Dedifferentiated amniotic fluid mesenchymal stem cell (primary cell): ENCODE measurements at regions not wholly inside any gene's neighbourhood (a gene's known extent, or its start where the extent isn't known, plus 50 kb on each side); places are given as distances from the start of the nearest gene placed in this dataset.

Source experiments
- DNase-seq: peaks from one replicate; pipeline ENCODE4 v3.0.0-alpha.2; 2016; ENCODE audit errors: extremely low spot score

DNA sequence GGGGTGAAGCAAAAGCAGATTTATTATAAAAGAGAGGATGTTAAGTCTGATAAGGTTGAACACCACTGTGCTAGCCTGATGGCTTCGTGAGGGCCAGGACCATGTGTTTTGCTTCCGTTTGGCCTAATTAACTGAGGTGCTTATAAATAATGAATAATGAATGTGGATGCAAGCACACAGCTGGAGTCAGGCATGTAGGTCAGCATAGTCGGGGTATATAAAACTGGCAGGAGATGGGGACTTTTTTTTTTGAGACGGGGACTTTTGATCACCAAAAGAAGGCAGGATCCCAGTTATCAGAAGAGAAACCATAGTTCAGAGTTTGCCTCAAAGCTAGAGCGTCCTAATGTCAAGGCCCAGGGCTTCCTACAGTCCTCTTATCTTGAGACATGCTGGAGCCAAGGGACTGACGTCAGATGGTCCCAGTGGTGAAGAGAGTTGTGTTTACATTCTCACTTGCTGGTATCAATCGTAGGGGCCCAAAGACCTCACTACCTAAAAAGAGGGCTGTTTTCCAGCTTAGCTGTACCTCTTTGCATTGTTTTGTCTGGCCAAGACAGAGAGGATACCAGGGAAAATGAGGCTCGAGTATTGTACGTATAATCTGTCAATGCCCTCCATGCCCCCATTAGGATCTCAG, 50.4 kb downstream of the RTL9 start:
- no peak for DNase-seq

GRCh38 chrX:110409925-110410324, 51.3 kb downstream of the RTL9 start:
- no peak for DNase-seq

GRCh38 chrX:110410603-110411002, 52.0 kb downstream of the RTL9 start:
- no peak for DNase-seq

GRCh38 chrX:110412971-110413726, 54.5 kb downstream of the RTL9 start:
- DNase-seq: peak; percentile 47

GRCh38 chrX:110413727-110414124, 55.1 kb downstream of the RTL9 start:
- DNase-seq: no peak

DNA sequence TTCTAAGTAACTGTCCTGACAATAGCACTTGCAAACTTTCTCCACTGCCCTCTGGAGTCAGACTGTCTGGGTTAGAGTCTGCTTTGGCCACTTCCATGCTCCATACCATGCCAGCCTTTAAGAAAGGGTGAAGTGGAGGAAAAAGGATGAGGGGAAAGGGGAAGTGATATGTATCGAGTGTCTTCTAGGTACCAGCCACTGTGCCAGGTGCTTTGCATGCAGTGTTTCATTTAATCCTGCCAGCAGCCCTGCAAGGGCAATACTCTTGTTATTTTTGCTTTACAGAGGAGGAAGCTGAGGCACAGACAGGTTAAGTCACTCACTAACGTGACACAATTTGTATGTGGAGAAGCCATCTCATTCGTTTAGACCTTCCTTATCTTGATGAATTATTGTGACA, 55.6 kb downstream of the RTL9 start:
- DNase-seq: no peak

- peak; percentile 51 for DNase-seq
Measured at GRCh38 chrX:110414679-110415439, 56.2 kb downstream of the RTL9 start.

GRCh38 chrX:110415440-110416170, 57.0 kb downstream of the RTL9 start:
- no peak for DNase-seq

GRCh38 chrX:110417128-110417527, 58.5 kb downstream of the RTL9 start:
- no peak for DNase-seq

DNA sequence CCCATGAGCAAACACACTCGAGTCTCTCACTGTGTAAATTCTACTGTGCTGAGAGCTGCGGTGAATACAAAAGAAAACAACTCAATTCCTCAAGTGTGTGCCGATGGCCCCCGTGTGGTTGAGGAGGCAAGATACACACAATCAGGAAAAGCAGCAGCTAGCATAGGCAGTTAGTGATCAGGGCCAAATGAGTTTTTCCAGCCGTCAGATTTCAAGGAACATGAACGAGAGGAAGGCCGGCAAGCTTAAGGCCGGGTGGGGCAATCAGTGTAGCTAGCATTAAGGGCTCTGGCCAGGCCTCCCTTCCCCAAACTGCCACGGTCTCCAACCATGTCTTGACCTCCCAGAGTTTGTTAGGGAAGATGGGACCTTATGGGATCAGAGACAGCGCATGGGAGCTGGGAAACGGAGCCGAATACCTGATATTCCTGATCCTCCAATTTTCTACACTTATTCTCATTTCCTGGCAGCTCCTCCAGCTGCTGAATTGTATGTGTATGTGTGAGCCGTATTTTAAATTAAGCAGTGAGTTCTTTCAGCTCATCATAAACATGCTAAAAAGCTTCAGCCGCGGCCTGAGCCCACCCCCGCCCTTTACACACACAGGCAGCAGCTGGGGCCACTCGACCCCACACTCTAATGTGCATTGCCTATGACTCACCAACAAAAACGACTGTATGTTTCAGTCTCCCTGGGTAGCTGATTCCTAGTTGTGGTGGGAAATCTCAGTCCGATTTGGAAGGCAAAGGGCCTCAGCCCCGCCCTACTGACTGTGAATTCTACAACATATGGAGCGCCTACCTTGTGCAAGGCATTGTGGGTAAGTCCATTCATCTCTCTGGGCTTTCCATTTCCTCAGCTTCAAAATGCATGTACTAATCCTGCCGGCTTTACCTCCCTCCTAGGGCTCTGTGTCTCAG, 59.9 kb downstream of the RTL9 start:
- DNase-seq: peak; percentile 73

GRCh38 chrX:110419512-110419911, 60.9 kb downstream of the RTL9 start:
- DNase-seq: no peak

- no peak for DNase-seq
Measured at GRCh38 chrX:110420771-110421499, 62.3 kb downstream of the RTL9 start.

DNA sequence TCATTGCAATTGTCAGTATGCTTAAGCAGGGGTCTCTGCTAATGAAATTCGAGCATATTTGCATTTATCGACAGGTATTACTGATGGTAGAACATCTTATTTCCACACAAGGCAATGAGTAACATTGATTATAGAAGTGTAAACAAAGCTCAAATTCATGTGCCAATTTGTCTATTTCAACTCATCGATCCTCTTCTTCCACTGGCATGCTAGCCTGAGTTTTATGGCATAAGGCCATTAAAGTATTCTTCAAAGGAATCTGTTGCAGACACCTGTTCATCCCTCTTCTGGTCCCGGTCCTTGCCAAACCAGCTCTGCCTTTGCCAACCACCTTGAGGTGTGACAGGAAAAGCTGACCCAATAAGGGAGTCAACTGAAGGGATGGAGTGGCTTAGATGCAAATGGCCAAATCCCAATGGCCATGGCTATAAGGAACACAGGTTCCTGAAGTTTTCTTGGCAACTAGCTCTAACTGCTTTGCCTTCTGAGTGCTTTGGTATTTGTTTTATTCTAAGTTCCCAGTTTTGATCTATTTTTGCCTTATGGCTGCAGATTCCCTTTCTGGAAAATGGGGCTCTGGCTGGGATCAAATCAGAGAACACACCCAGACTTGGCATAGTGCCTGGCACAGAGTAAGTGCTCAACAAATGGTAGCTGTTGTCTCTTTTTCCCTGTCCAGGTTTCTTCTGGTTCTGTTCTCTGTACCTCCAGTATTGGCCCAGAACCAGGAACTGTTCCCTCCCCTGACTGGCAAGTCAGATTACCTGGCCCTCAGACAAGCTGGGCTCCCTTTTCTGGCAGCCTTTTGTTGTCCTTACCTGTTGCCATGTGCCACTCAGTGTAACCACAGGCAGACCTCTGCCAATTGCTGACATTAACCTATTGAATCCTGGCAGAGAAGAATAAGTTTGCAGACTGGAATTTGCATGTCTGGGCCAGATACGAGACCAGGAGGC, 63.1 kb downstream of the RTL9 start:
- no peak for DNase-seq

DNA sequence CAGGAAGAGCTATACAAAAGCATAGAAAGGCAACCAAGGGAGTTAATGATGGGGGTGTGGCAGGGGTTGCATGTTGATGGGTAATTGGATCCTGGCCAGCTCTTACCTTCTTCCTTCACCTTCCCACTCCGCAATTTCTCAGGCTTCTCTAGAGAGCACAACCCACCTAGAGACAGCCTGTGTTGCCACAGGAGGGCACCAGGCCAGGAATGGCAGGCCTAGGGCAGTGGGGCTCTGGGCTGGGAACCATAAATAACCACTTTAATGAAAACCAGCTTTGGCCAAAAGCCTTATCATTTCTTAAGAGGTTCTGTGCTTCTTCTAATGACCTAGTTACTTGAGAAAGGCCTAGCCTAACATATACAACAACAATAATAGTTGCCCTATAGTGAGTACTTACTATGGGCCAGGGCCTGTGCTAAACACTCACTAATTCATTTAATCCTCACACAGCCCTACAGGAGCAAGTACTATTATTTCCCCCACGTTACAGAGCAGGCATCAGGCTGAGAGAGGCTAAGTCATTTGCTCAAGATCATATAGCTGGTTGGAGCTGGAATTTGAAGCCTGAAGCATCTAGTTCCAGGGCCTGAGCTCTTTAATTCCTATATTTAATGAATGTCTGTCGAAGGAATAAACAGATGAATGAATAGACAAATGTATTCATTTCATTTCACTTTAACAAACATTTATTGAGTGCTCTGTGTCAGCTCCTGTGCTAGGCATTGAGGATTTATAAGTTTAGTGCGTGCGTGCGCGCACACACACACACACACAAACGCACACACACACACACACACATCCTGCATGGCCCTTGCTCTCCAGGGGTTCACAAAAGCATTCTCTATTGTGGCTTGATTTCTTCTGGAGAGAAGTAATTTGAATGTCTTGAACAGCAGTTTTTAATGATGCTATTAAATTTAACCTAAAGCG, 66.8 kb downstream of the RTL9 start:
- DNase-seq: no peak

DNA sequence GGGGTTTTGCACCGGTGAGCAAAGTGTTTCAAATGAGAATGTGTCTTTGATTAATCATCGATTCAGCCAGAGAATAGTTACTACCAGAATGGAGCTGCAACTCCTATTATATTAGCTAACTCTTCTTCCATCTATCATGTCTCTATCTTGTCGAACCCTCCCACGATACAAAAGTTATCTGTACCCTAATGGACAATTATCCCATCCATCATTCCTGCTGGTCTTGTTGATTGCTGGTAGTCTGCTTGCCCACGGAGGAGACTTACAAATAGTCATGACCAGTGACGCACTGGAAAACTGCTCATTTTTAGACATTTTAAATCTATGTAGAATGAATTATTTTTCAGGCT, 67.5 kb downstream of the RTL9 start:
- no peak for DNase-seq

DNA sequence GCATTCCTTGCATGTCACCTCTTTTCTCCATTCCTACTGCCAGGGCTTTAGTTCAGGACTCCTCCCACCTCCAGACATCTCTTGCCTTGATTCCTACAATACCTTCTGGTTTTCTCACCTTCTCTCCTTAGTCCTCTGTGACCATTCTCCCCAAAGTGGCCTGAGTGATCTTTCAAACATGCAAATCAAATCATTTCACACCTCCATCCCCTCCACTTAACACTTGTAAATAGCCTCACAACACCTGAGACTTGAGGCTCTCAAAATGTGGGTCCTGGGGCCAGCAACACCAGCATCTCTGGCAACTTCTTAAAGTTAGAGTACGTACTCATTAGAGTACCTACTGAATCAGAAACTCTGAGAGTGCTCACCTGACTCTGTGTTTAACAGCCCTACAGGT, 68.4 kb downstream of the RTL9 start:
- DNase-seq: no peak

- no peak for DNase-seq
Measured at GRCh38 chrX:110428144-110428543, 69.5 kb downstream of the RTL9 start.
